AG09319 (cell line): ENCODE measurements at regions not wholly inside any gene's neighbourhood (a gene's known extent, or its start where the extent isn't known, plus 50 kb on each side); places are given as distances from the start of the nearest gene placed in this dataset.

Experiments
- DNase-seq: peaks from one replicate; pipeline ENCODE4 v3.0.0-alpha.2; 2010; ENCODE audit warnings: low read depth; ENCODE audit errors: extremely low read depth
- CTCF ChIP-seq: IDR thresholded peaks from 2 replicates; pipeline ENCODE4 v1.5.1; 2011; ENCODE audit warnings: low read depth, mild to moderate bottlenecking, inconsistent platforms, low read length, moderate library complexity

GRCh38 chr2:18503376-18504228 is 56.9 kb downstream of the RDH14 start:
- no peak for DNase-seq
- no peak for TF ChIP-seq CTCF

GRCh38 chr2:18502142-18502541 is 58.3 kb downstream of the RDH14 start:
- TF ChIP-seq CTCF, result no peak
- no peak for DNase-seq

- no peak for DNase-seq
- TF ChIP-seq CTCF, result no peak
Measured at GRCh38 chr2:18501729-18502128, 58.7 kb downstream of the RDH14 start.

GRCh38 chr2:18501156-18501555 is 59.3 kb downstream of the RDH14 start:
- DNase-seq, result no peak
- no peak for TF ChIP-seq CTCF

GRCh38 chr2:18500333-18500732 is 60.1 kb downstream of the RDH14 start:
- no peak for DNase-seq
- no peak for TF ChIP-seq CTCF

- no peak for TF ChIP-seq CTCF
- DNase-seq, result no peak
Measured at GRCh38 chr2:18498531-18498930, 61.9 kb downstream of the RDH14 start.

- TF ChIP-seq CTCF, result no peak
- DNase-seq, result no peak
Measured at GRCh38 chr2:18496516-18496915, 63.9 kb downstream of the RDH14 start.
